ENCODE measurements at regions not wholly inside any gene's neighbourhood (a gene's known extent, or its start where the extent isn't known, plus 50 kb on each side); places are given as distances from the start of the nearest gene placed in this dataset.
"Not testable (repeated sequence)": the region's sequence is repeated elsewhere in the genome, so short reads cannot be mapped to it uniquely, and the experiment has no call there.

- DNase-seq (ENCODE audit: low spot score) = no peak
Observed at GRCh38 chr5:148708854-148709253, 54.5 kb upstream of the HTR4 start.

DNA sequence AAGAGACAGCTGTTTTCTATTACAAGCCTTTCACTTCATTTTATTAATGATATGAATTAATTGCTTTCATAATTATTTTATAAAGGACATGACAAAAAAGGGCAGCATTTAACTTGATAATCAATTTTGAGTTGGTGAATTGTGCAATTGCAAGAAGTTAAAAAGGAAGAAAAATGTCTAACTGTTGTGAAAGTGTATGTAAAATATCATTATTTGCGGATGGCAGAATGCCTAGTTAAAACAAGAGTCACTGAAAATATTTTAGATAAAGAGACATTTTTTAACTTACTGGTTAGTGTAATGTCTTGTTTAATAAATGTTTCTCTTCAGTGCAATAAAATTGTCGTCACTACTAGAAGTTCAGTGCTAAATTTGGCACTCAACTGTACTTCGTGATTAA is 57.6 kb upstream of the HTR4 start:
- no peak for DNase-seq (ENCODE audit: low spot score)

DNA sequence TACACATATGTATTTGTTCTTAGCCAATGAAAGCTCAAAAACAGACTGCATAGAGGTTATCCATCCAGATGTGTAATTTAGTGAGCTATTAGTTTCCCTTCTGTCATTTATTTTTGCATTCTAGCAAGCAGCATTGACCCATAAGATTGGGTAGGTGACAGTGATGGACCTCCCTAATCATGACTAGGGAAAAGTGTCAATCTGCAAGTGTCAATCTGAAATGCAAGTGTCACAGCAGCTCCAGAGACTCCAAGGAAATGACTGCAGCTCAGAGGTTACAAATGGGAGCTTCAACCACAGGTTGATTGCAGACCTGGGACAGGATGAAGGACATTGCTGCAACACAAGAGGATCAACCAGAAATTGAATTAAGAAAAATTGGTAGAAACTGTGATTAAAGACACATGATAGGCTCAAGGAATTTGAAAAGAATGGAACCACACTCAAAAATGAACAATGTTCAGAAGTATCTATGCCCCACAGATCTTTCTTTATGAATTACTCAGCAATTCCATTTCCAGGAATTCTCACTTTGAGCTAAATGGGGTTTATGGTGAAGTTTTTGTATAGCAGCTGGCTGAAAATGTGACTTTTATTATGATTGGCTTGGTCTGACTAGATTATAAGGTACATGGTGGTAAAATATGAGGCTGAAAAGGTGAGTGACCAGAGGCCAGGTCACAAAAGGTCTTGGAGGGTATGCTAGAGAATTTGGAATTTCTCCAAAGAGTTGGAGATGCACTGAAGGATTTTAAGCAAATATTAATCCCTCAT is 59.6 kb upstream of the HTR4 start:
- no peak for DNase-seq (ENCODE audit: low spot score)

DNA sequence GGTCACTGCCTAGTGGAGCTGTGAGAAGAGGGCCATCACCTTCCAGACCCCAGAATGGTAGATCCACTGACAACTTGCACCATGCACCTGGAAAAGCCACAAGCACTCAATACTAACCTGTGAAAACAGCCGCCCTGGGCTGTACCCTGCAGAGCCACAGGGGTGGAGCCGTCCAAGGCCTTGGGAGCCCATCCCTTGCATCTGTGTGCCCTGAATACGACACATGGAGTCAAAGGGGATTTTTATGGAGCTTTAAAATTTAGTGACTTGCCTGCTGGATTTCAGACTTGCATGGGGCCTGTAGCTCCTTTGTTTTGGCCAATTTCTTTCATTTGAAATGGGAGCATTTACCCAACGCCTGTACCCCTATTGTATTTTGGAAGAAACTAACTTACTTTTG is 62.4 kb upstream of the HTR4 start:
- no peak for DNase-seq (ENCODE audit: low spot score)

DNA sequence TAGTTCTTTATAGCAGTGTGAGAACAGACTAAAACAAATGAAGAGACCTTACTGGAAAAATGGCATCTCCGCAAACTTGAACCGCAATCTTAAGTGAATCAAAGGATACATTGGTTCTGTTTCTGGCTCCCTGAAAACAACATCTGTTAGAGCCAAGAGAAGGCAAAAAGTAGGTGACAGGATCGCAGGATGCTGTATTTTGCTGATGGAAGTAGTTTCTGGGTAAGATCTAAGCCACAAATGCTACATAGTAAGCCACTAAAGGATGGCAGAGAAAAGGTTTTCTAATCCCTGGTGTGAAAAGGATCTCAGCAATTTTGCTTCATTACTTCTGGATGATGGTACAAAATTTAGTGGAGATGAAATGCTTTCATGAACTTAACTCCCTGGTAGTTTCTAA is 63.3 kb upstream of the HTR4 start:
- no peak for DNase-seq (ENCODE audit: low spot score)

- no peak for DNase-seq (ENCODE audit: low spot score)
Observed at GRCh38 chr5:148719605-148720004, 65.3 kb upstream of the HTR4 start.

DNA sequence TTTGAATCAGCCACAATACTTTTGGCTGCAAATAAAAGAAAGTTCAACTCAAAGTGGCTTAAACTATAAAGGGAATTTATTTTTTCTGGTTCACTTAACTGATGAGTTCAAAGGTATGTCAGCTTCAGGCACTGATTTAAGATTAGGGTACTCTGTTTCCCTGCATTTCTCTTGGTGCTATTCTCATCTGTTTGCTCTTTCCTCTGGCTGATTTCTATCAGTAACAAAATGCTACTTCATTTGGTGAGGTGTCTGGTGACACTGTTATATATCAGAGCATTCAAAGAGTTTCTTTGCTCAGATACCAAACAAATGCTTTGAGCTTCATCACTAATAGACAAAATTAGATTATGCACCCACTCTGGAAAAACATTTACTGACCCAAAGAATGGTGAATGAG is 65.9 kb upstream of the HTR4 start:
- DNase-seq (ENCODE audit: low spot score) = no peak

DNA sequence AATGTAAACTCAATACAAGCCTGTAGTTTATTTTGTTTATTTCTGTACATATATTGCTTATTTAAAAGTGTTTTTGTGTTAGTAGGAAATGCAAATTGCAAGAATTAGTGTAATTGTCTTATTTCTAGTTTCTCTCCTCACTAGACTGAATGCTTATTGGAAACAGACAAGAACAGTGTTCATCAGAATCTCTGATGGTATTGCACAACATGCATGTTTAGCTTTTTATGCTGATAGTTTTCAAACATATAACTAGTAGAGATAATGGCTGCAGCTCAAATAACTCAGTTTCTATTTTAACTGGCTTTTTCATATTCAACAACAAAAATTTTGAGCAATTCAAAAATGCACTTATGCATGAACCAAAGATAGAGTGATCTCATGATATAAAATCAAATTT is 68.8 kb upstream of the HTR4 start:
- no peak for DNase-seq (ENCODE audit: low spot score)

DNA sequence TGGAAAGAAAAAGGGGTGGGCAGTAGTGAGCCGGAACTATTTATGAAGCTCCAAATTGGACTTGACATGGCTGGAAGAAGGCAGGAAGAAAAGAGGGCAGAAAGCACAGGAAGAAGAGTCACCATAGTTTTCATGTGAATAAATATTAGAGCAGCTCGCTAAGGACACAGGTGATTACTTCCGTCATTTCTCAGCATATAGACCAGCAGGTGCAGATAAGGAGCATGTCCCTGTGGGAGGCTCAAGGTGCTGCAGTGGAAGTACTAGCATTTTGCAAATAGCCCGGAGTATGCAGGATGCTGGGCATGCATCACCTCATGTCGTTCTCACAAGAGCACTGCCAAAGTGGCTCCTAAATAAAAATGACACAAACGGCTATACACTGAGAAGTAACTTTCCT is 71.3 kb upstream of the HTR4 start:
- DNase-seq (ENCODE audit: low spot score) = no peak

- peak; percentile 8 for DNase-seq (ENCODE audit: low spot score)
Observed at GRCh38 chr5:148729182-148729581, 74.9 kb upstream of the HTR4 start.

GRCh38 chr5:148730270-148730669 is 75.9 kb upstream of the HTR4 start:
- no peak for DNase-seq (ENCODE audit: low spot score)

DNA sequence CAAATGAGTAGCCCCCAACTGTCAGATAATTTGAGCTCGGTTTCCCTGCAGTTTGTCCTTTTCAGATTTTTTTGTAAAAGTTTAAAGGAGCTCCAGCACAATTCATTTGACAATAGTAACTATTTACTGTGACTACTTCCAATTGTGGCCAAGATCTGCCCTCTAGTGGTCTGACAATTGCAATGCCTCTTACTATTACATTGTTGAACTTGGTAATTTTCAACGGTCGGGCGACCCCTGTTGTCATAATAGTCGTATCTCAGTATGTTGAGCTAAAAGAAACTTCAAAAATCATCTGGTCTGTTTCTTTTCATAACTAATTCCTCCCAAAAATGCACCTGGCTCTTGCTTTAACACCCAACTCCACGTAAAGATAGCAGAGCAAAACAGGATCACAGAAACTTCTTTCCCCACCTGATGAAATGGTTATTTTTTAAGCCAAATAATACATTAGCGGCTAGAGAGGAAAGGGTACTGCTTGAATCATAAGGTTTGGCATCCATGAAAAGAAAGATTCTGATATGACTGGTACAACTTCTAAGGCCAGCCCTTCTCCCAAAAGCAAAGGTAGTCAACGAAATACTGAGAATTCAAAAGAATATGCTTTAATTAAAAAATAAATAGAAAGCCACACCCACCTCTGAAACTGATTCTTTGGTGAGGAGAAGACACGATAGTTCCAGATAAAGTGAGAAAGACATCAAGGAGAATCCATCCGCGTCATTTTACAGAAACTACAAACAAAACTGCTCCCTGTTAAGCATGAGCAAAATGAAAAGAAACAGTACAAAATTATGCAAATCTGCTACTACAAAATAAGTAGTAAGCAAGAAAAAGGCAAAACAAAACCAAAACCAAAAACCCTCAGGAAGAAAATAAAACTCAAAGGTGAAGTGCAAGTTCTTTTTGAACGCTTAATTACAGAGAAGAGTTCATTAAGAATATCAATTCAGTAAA is 76.9 kb upstream of the HTR4 start:
- DNase-seq (ENCODE audit: low spot score) = peak; percentile 86

DNA sequence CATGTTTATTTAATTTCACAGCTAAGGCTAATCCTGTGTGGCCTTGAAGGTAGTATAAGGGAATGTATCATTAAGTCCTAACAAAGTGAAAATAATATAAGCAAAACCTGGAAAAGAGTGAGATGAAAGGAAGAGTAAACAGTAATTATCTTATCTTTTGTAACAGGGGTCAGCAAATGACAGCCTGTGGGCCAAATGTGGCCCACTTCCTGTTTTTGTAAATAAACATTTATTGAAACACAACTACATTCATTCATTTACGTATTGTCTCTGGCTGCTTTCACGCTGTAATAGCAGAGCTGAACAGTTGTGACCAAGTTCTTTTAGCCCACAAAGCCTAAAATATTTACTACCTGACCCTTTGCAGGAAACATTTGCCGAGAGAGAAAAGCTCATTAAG is 78.4 kb upstream of the HTR4 start:
- no peak for DNase-seq (ENCODE audit: low spot score)

- peak; percentile 80 for DNase-seq (ENCODE audit: low spot score)
Observed at GRCh38 chr5:148733601-148734438, 79.5 kb upstream of the HTR4 start.

DNA sequence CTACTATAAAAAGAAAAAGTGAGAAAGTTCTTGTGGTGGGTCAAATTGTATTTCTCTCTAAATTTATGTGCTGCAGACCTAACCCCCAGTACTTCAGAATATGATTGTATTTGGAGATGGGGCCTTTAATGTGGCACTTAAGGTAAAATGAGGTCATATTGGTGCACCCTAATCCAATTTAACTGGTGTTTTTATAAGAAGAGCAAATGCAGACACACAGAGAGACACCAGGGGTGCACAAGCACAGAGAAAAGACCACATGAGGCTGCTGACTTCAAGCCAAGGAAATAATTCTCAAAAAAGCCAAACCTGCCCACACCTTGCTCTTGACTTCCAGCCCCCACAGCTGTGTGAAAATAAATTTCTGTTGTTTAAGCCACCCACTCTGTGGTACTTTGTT is 80.2 kb upstream of the HTR4 start:
- no peak for DNase-seq (ENCODE audit: low spot score)

DNA sequence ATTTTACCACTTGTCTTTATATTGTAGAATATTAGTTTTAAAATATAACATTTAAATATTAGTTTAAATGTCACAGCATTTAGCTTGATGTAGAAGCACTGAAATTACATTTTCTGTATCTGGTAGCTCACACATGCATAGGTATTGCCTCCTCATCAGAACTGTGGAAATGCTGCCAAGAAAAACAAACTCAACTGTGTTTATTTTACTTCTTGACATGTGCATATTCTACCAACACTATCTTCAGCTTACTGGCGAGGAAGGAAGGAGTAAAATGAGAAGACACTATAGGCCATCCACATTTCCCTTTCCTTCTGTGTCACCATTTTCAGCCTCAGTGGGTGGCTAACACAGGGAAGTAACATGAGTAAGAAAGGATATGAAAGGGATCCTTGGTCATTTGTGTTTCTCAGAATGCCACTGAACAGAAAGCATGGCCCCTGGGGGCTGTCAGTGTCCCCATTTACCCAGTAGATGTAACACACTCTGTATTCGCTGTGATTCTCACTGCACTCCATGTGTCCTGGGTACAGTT is 81.0 kb upstream of the HTR4 start:
- DNase-seq (ENCODE audit: low spot score) = no peak

DNA sequence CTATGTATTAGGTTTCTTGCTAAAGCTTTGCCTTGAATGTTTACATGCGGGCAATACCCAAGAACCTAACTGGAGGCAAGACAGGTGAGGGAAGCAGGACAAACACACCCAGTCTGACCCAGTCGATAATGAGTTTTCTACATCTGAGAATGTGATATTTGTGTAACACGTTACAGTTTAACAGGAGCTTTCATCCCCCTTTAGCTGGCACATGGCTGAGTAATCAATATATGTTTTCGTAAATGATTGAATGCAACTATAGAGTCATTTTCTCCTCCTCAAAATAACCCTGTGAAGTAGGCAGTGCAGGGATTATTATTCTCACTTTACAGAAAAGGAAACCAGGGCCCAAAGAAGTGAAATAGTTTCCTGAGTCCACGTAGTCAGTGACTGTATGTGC is 84.7 kb upstream of the HTR4 start:
- no peak for DNase-seq (ENCODE audit: low spot score)

- no peak for DNase-seq (ENCODE audit: low spot score)
Observed at GRCh38 chr5:148739524-148739923, 85.2 kb upstream of the HTR4 start.

DNA sequence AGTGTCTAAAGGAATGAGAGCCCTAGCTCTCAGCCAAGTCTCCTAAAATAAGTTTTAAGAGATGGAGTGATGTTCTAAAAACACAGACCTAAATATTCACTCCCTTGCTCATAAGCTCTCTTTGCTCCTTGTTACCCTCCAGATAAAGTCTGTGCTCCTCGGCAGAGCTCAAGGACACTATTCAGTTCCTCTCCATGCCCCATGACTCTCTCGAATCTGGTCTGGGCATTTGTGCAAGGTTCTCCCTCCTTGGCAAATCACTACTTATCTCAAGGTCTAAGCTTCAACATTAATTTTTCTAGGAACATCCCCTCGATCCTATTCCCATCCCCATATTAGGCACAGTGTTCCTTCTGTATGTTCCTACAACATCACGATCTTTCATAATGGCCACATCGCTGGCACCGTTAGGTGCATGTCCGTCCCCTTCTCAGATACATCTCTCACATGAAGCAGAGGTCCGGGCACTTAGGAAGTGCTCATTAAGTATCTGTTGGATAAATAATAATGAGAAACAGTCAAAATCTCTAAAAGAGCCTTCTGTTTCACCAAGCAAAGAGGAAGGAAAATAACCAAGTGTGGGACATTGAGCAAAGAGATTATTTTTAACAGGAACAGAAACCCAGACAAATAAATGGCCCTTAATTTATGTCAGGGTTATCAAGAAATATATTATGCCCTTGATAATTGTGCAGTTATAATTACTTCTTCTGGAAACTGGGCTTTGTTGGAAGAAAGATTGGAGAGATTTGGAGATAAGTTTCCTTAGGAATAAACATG is 85.9 kb upstream of the HTR4 start:
- DNase-seq (ENCODE audit: low spot score) = no peak

- DNase-seq (ENCODE audit: low spot score) = peak; percentile 74
Observed at GRCh38 chr5:148740966-148741742, 85.3 kb upstream of the ADRB2 start.

- DNase-seq (ENCODE audit: low spot score) = not testable (repeated sequence)
Observed at GRCh38 chr5:148741766-148742165, 84.6 kb upstream of the ADRB2 start.
